Limb (tissue), 2 donors: ENCODE measurements at regions not wholly inside any gene's neighbourhood (a gene's known extent, or its start where the extent isn't known, plus 50 kb on each side); places are given as distances from the start of the nearest gene placed in this dataset.

Experiments
- DNase-seq, 2 donors: peaks; one replicate each; pipeline ENCODE4 v3.0.0-alpha.2; 2016; ENCODE audit errors: extremely low spot score in 2 of 2

DNA sequence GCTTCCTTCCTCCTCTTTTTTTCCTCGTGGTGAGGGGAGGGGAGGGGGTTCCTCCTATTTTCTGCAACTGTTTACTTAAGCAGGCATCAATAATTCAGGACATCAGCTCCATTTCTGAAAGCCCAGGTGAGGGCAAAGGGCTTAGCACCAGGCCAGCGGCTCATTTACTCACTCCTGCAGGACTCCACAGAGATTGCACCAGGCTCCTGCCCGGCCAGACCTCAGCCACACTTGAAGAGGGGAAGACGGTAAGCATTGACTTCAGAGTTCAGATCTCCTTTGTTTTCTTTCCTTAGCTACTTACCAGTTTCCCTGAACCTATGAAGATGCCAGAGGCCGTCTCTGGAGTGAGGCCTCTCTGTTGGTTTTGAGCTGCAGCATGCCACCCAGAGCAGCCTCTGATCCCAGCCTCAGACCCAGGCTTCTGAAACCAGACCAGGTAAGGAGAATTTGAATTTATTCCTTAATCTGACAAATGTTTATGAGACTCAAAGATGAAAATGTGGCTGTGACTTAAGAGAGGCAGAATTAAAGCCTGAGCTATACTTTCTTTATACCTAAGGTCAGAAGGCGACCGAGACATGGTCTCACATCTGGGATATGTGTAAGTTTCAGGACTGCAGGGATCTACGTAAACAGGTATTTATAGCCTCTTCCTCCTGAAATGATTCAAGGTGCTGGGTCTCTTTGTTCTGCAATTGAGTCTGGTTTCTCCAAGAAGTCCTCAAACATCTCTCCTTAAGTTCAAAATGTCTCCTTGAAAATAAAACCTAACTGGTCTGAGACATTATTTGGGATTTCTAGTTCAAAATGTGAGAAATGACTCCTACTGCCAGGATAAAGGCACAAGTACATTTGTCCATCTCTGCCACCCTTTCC, 272.5 kb upstream of the RUNX1 start:
- DNase-seq = no peak

- no peak for DNase-seq
Observed at GRCh38 chr21:35319684-35320283, 270.7 kb upstream of the RUNX1 start.

GRCh38 chr21:35316933-35317332, 267.8 kb upstream of the RUNX1 start:
- DNase-seq = no peak

GRCh38 chr21:35316456-35316855, 267.4 kb upstream of the RUNX1 start:
- no peak for DNase-seq

DNA sequence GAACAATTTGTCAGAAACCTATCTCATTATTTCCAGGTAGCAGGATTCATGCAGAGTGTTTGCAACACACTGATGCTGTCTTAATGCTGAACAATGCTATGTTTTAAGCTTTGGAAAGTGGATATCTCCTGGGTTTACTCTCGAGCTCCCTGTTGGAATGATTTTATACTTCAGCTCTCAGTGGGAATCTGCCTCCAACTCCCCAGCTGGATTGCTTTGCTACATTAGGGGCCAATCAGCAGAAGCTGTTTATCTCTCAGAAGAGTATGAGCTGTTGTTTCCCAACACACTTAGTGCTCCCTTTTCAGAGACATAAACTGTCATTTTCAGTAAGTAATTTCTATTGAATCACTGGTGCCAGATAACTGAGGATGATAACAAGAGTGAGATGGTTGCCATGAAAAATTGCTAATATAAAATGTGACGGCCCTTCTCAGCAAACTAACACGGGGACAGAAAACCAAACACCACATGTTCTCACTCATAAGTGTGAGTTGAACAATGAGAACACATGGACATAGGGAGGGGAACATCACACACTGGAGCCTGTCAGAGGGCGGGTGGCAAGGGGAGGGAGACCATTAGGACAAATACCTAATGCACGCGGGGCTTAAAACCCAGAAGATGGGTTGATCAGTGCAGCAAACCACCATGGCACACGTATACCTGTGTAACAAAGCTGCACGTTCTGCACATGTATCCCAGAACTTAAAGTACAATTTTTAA, 265.9 kb upstream of the RUNX1 start:
- no peak for DNase-seq

- DNase-seq = no peak
Observed at GRCh38 chr21:35311985-35312384, 262.9 kb upstream of the RUNX1 start.

DNA sequence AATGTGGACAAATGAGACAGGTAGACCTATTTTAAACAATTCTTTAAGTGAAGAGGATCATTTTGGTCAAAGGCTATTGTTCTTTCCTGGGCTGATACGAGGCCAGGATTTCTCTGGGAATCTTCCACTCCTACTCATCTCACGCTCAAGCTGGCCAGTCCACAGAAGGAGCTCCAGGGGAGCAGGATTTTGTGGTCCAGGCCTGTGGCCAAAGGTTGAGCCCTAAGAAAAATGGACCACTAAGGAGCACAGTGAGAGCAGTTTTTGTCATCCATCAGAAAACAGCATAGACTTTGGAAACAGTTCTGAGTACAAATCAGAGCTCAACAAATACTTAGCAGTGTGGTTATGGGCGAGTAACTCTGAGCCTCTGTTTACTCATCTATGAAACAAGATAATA, 260.2 kb upstream of the RUNX1 start:
- DNase-seq = no peak

DNA sequence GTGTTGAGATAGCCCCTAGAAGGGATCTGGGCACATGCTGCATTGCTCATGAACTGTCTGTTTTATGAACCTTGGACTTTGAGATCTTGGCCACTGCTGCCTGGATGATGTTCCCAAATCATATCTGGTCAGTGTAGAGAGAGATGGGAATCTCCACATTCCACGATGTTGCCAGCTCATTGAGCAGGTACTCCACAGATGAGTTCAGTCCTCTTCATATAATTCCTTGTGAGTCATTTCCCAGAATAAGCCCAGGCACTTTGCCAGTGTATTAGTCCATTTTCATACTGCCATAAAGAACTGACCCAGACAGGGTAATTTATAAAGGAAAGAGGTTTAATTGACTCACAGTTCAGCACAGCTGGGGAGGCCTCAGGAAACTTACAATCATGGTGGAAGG, 254.0 kb upstream of the RUNX1 start:
- DNase-seq = no peak

GRCh38 chr21:35298757-35299156, 249.7 kb upstream of the RUNX1 start:
- no peak for DNase-seq

DNA sequence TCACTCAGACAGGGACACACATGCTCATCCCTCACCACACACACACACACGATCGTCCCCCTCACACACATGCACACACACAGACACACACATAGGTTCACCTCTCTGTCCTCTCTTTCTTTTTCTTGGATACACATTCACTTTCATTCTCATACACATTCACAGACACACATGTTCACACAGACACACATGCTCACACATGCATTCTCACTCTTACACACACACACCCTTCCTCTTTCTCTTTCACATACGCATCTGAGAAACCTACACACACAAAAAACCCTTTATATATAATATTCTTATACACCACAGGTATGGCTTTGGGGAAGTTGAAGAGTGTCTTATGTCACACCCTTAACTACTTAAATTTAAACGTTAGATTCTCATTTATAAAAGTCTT, 248.6 kb upstream of the RUNX1 start:
- no peak for DNase-seq

GRCh38 chr21:35294231-35294898, 245.3 kb upstream of the RUNX1 start:
- DNase-seq = no peak

DNA sequence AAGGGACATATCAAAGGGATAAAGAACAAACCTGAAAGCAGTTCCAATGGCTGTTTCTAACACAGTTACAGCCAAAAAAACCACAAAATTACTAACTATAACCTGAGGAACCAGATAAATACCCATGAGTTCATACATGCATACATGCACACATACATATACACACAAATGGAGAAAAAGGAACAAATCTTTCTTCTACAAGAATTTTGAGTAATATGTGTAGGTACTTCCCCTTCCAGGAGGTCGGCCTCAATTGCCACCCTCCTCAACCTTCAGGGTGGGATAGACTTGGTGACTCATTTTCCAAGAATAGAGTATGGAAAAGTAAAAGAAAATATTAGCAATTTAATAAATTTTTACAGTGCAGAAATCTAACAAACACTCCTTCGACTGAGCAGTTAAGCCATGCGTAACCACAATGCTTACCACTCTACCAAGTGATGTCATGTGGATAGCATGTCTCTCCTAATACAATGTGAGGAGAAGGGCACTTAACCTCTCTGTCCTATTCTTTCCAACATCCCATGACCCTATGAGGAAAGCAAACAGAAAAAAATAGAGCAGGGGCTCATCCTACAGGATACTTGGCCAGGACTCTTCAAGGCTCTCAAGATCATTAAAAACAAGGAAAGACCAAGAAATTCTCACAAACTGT, 243.0 kb upstream of the RUNX1 start:
- DNase-seq = no peak

DNA sequence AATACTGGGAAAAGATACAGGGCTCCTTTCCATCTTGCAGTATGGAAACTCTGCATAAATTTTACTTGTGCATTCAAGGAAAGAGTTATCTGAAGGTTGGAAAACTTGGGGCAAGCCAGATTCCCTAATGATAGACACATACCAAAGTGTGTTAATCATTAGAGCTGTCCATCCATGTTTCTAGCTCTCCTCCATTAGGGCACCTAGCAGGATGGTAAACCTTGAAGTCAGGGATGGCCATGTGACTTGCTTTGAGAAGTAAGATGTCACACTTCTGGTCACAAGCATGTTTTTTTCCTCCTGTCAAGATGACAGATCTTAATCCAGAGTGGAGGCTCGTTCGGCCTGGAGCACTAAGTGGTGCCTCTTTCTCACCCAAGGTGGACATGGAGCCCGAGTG, 241.9 kb upstream of the RUNX1 start:
- DNase-seq = no peak

GRCh38 chr21:35288238-35288637, 239.1 kb upstream of the RUNX1 start:
- no peak for DNase-seq

DNA sequence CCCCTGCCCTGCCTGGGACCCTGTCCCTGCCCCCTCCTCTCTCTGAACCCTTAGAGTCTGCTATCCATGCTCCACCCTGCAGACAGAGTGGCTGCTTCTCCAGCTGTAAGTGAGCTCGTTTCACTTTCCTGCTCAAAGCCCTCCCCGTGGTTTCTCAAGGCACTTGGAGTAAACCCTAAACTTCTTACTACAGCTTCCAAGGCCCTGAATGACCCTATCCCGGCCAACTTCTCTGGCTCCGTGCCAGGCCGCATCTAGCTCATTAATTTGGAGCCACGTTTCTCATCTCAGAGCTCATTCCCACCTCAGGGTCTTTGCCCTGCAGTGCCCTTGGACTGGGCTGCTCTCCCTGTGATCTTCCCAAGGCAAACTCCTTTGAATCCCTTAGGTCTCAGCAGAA, 235.1 kb upstream of the RUNX1 start:
- no peak for DNase-seq

DNA sequence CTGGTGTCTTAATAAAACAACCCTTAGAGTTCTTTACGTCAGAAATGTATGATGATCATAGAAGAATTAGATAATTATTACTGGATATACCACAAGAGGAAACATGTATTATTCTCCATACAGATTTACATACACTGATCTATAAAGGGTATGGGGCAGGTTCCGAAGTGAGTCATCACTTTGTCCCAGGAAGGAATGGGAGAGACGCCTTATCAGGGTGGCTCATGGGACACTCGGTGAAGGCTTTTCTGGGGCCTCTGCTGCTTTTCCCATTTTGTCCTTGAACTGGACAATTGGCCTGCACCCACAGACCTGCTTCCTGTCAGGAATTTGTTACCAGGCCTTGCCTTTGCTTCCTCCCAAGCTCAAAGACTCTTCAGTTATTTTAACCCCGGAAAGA, 233.8 kb upstream of the RUNX1 start:
- no peak for DNase-seq

GRCh38 chr21:35281956-35282355, 232.9 kb upstream of the RUNX1 start:
- DNase-seq = no peak

DNA sequence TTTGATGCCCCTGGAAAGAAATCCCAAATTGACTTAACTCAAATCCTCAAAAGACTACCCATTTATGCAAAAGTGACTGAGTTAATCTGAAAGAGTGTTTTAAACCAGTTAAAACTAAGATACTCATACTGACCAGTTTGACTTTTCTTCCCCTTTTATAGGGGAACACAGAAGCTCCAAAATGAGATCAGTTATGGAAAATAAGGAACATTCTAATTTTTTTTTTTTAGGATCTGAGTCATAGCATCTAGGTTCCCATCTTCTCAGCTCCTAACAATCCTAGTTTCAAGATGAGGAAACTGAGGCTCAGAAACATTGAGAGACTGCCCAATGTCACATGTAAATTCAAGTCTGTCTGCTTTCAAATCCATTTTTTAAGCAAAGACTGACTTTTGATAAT, 231.1 kb upstream of the RUNX1 start:
- DNase-seq = no peak

DNA sequence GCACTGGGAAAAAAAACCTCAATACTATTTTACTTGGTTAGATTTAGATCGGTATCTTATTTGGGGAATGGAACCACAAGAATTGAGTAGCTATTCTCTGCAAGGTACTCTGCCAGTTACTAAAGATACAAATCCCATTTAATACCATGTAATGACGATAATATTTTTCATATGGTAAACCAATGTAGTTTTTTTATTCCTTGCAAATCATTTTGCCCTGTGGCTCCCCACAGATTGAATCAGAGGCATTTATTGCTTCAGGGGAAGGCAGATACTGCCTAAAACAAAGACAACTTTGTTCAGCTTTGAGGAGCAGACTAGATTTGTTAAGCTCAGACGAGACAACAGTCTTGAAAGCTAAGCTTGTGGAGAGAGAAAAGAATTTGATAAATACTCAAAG, 226.7 kb upstream of the RUNX1 start:
- no peak for DNase-seq

GRCh38 chr21:35274923-35275322, 225.8 kb upstream of the RUNX1 start:
- no peak for DNase-seq

DNA sequence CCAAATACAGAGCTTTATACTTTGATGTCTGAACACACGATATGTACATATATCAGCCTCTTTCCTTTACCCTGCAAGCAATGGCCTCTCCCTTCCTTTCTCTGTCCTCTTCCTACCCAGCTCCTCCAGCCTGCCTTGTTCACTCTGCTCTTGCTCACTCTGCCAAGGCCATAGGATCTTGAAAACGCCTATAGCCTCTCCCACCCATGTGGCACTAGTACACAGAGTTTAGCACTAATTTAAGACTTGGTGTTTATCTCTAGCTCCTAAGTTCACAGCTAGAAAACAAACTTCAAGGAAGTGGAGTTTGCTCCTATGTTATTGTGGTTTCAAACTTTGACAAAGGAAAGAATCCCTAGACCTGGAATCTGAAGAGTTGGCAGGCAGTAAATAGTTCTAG, 225.0 kb upstream of the RUNX1 start:
- no peak for DNase-seq

- DNase-seq = no peak
Observed at GRCh38 chr21:35273333-35273732, 224.2 kb upstream of the RUNX1 start.
